Peyer's patch (tissue), 4 donors: ENCODE measurements at regions not wholly inside any gene's neighbourhood (a gene's known extent, or its start where the extent isn't known, plus 50 kb on each side); places are given as distances from the start of the nearest gene placed in this dataset.

Experiments used
- DNase-seq, 3 donors: peaks; one replicate each; pipeline ENCODE4 v3.0.0-alpha.2; 2017 to 2019
- H3K27ac ChIP-seq, 4 donors: fragments of 200-600 bp; sonication (generic); one replicate each; pipeline ENCODE4 v1.5.1; 2016 to 2019
- H3K27me3 ChIP-seq, 2 donors: fragments of 200-600 bp; sonication (generic); one replicate each; pipeline ENCODE4 v1.5.1; 2019
- H3K36me3 ChIP-seq, 3 donors: fragments of 200-600 bp; sonication (generic); one replicate each; pipeline ENCODE4 v1.5.1; 2016 to 2019
- H3K4me1 ChIP-seq, 4 donors: fragments of 200-600 bp; sonication (generic); one replicate each; pipeline ENCODE4 v1.5.1; 2016 to 2019
- H3K4me3 ChIP-seq, 4 donors: fragments of 200-600 bp; sonication (generic); 1 replicate in 3 of 4; 2 replicates in 1 of 4; pipeline ENCODE4 v1.5.1; 2016 to 2019; ENCODE audit warnings: mild to moderate bottlenecking in 1 of 4
- H3K9me3 ChIP-seq, 4 donors: fragments of 200-600 bp; sonication (generic); one replicate each; pipeline ENCODE4 v1.5.1; 2016 to 2019; ENCODE audit warnings: mild to moderate bottlenecking in 1 of 4
- POLR2A ChIP-seq, 2 donors: fragments of 450-650 bp; IDR thresholded peaks; one replicate each; pipeline ENCODE4 v1.5.1; 2017; ENCODE audit warnings: antibody characterized with exemption in 2 of 2, mild to moderate bottlenecking in 2 of 2, moderate library complexity in 2 of 2
- TF ChIP-seq, protein P1 (sequence below), 6 experiments: fragments of 450-650 bp in 4 of 6; fragments of 200-600 bp in 2 of 6; sonication (generic) in 1 of 6; IDR thresholded peaks; one replicate each; pipeline ENCODE4 v1.5.1; 2017 to 2019; ENCODE audit warnings: antibody characterized with exemption in 6 of 6, mild to moderate bottlenecking in 3 of 6, moderate library complexity in 1 of 6

DNA sequence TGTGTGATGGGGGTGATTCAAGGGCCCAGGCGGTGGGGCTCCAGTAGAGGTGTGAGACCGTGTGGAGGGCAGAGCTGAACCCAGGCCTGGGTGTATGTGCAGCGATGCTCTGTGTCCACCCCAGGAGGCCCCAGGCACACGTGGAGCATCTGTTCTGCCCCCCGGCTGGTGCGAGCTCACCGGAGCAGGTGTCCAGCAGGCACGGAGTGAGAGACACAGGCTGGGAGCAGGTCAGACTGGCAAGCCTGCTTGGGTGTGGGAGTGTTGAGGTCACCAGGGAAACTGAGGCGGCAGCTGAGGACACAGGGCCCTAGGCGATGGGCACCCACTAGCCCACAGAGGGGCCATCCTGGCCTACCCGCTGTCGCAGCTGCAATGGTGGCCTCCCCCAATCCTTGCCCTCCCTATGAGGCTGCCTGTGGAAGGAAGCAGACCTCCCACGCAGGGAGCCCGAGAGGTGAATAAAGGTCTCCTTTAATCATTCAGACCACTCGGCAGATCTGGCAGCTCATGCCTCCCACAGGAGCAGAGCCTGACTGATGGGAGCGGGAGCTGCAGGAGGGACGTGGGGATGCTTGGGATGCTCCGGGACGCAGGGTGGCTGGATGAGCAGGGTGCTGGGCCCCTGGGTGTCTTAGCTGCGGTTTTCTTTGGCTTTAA is 1165.1 kb downstream of the BRD1 start:
- Histone ChIP-seq H3K27ac (no peak overlapping the region), H3K36me3 (no peaks in the 10 kb centered on the region), H3K27me3 (no peaks in the 10 kb centered on the region), H3K4me3 (no peak overlapping the region), H3K4me1 (no peaks in the 10 kb centered on the region), H3K9me3 (no peaks in the 10 kb centered on the region)
- TF ChIP-seq, protein P1, sequence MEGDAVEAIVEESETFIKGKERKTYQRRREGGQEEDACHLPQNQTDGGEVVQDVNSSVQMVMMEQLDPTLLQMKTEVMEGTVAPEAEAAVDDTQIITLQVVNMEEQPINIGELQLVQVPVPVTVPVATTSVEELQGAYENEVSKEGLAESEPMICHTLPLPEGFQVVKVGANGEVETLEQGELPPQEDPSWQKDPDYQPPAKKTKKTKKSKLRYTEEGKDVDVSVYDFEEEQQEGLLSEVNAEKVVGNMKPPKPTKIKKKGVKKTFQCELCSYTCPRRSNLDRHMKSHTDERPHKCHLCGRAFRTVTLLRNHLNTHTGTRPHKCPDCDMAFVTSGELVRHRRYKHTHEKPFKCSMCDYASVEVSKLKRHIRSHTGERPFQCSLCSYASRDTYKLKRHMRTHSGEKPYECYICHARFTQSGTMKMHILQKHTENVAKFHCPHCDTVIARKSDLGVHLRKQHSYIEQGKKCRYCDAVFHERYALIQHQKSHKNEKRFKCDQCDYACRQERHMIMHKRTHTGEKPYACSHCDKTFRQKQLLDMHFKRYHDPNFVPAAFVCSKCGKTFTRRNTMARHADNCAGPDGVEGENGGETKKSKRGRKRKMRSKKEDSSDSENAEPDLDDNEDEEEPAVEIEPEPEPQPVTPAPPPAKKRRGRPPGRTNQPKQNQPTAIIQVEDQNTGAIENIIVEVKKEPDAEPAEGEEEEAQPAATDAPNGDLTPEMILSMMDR (IDR thresholded peaks at IDR 0.05): no peak
- no peak for TF ChIP-seq POLR2A (IDR thresholded peaks at IDR 0.05)
- DNase-seq: no peak

DNA sequence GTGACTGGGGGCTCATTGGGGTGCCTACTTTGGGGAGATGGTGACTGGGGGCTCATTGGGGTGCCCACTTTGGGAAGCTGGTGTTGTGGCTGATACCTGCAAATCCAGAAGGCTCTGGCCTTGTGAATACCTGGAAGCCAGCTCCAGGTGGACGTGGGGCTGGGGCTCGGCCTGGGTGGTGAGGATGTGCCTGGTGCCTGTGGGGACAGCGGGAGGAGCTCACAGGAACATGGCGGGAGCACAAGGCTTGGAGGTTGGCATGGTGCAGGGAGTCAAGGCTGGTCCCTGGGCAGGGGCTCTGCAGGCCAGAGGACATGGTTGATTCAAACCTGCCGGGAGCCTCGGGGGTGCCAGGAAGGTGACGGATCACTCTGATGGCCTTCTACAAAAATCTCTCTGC is 1165.7 kb downstream of the BRD1 start:
- no peak for DNase-seq
- Histone ChIP-seq H3K27me3 (no peaks in the 10 kb centered on the region), H3K4me1 (no peaks in the 10 kb centered on the region), H3K36me3 (no peaks in the 10 kb centered on the region), H3K4me3 (no peak overlapping the region), H3K9me3 (no peaks in the 10 kb centered on the region), H3K27ac (no peak overlapping the region)
- no peak for TF ChIP-seq POLR2A (IDR thresholded peaks at IDR 0.05)
- TF ChIP-seq, protein P1 (IDR thresholded peaks at IDR 0.05): no peak

DNA sequence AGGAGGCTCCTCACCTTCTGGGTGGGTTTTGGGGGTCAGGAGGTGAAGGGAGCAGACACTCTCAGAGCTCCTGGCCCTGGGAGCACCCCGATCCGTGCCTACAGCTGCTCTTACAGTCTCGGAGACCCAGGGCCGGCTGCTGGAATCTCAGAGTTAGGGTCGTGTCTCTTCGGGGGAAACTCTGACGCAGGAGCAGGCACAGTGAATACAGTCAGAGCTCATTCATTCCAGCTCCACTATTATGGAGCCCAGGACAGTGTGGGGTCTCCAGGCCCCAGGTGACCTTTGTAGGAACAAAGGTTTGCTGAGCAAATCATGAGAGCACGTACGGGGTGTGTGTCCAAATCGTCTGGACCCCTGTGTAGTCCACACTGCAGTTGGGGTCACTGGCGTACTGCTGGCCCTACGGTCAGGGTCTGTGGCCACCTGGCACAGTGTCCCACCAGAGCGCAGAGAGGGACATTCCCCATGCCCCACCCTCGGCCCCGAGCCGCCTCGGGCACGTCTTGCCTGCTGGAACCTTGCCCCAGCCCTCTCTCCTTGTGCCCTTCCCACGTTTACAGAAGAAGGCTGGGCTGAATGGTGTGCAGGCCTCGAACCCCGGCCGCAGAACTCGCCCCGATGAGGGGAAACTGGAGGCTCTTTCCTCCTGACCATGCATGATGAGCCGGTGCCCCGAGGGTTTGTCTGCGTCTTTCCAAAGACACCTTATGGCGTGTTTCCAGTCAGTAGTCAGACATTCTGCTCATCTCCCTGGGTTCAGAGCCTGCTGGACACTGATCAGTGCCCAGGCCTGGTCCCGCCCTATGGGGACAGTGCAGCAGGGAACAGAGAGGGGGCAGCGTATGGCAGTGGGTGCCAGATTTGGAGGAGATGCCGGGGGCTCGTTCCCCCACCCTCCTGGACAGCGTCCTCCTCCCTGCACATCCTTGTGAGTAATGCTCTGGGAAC is 1166.6 kb downstream of the BRD1 start:
- DNase-seq: no peak
- Histone ChIP-seq H3K36me3 (no peaks in the 10 kb centered on the region), H3K9me3 (no peaks in the 10 kb centered on the region), H3K4me1 (no peaks in the 10 kb centered on the region), H3K27me3 (no peaks in the 10 kb centered on the region), H3K27ac (no peak overlapping the region), H3K4me3 (no peak overlapping the region)
- TF ChIP-seq, protein P1 (IDR thresholded peaks at IDR 0.05): no peak
- no peak for TF ChIP-seq POLR2A (IDR thresholded peaks at IDR 0.05)

DNA sequence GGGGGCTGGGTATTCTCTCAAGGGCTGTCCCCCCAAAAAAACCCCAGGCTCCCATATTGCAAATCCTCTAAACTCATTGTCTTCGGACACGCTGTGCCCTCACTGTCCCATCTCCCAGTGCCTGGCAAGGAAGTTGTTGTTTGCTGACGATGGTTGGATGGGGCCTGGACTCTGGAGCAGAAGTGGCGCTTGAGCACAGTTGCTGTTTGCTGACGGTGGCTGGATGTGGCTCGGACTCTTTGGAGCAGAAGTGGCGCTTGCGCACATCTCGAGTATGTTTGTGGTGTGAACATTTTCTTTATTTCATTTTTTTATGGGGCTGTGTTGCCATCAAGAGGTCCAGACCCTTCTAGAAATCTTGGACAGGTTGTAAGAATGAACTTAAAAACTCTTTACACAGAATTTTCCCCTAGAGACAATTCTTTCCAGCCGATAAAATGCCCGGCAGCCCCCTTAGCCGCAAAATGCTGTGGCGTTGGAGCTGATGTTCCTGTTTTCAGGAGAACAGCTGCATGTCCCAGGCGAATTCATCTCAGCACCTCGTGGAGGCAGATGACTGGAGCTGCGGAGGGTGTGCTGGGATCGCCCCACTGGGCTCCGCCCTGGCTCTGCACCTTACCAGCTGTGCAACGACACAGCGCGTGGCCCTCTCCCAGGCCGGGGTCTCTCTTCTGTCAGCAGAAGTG is 1167.4 kb downstream of the BRD1 start:
- TF ChIP-seq POLR2A (IDR thresholded peaks at IDR 0.05): no peak
- TF ChIP-seq, protein P1 (IDR thresholded peaks at IDR 0.05): no peak
- DNase-seq: no peak
- H3K4me1 ChIP-seq: no peaks in the 10 kb centered on the region
- no peaks in the 10 kb centered on the region for H3K36me3 ChIP-seq
- no peak overlapping the region for H3K4me3 ChIP-seq
- no peaks in the 10 kb centered on the region for H3K27me3 ChIP-seq
- H3K27ac ChIP-seq: no peak overlapping the region
- H3K9me3 ChIP-seq: no peaks in the 10 kb centered on the region

DNA sequence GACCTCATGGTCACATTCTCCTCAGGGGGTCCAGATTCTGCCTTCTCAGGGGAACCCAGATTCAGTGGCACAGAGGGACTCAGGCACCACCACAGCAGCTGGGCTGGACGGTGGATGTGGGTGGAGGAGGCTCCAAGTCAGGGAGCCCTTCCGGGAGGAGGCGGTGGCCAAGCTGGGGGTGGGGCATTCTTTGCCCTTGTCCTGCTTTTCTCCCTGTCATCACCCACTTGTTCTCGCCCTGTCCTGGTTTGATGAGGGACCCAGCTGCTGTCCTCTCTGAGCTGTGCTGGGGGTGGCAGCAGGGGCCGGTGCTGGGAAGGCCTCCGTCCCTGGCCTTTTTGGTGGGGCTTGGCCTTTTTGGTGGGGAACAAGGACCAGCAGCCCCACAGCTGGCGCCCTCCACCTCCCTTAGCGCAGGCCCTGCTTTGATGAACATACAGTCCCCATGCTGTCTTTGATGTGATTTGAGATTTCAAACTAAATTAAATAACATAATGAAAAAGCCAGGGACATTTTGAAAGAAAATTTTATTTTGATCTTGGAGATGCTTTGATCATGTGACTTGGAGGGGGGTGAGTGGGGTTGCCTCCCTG is 1168.2 kb downstream of the BRD1 start:
- DNase-seq: no peak
- Histone ChIP-seq H3K4me3 (no peak overlapping the region), H3K9me3 (no peaks in the 10 kb centered on the region), H3K36me3 (no peaks in the 10 kb centered on the region), H3K27ac (no peak overlapping the region), H3K4me1 (no peaks in the 10 kb centered on the region), H3K27me3 (no peaks in the 10 kb centered on the region)
- TF ChIP-seq, protein P1 (IDR thresholded peaks at IDR 0.05): no peak
- no peak for TF ChIP-seq POLR2A (IDR thresholded peaks at IDR 0.05)
